T-helper 2 cell treated with Interferon-gamma antibody and Interleukin-4, amounts not matched to agents 100 ng/mL and 5 ng/mL, for 36 hours (primary cell): ENCODE measurements at regions not wholly inside any gene's neighbourhood (a gene's known extent, or its start where the extent isn't known, plus 50 kb on each side); places are given as distances from the start of the nearest gene placed in this dataset.

Source experiments
- intact Hi-C: fragments of 100-400 bp; cut with micrococcal nuclease; formaldehyde crosslinking; loops from one replicate; pipeline ENCODE4 v1.15.1; 2023

DNA sequence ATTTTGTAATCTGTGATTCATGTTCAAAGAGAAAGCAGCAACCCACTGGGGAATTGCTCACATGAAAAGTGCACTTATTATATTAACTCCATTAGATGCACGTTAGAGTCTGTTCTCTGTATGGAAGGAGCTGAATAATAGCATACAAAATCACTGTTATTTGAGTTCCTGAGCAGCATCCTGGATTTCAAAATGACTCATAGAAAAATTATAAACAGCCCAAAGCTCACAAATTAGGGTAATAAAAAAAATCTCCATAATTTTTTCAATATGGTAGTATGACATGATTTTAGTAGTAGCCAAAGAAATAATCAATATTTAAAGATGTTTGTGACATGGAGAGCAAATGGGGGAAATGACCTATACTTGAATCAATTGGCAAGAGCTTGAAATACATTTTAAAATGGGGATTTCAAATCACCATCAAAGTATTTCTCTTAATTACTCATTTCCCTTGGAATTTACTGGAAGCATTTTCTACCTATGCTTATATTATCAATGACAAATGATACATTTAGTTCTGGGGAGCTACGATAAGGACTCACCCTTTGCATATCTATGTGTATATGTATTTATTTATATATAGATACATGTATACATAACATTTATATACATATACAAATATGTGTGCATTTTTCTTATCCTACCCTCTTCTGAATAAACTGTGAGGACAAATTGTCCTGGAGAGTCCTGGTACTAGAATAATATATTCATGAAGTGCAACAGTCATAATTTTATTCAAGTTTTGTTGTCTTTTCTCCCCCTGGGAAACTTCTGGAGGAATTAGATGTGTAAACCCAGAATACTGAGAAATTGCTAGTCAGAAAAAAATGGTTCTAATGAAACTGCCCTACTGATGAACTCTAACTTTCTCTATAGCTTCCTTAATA lies 116.3 kb downstream of the RPL22L1 start:
- intact Hi-C loops = no loop called here

DNA sequence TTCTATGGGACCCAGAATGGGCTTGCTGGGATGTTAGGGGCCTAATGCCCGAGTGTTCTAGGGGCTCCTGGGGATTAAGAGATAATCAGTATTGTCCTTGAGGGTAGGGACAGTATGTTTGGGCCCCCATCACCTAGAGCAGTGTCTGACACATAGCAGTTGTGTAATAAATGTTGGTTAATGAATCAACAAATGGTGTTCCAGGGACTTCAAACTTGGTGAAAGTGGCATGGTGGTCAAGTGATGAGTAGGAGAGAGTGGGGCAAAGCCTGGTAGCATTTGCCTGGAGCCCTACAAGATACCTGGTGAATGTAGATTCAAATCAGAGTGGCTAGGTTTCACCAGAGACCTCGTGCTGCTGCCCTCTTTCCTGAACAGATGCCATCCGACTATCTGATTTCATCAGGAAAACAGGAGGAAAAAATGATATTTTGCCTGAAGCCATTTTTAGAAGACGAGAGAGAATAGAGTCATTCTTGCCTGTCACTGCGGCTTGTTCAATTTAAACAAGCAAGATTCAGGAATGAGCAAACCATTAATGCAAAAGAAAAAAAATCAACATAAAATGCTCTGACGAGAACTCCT lies 117.3 kb downstream of the RPL22L1 start:
- intact Hi-C loops = no loop called here

DNA sequence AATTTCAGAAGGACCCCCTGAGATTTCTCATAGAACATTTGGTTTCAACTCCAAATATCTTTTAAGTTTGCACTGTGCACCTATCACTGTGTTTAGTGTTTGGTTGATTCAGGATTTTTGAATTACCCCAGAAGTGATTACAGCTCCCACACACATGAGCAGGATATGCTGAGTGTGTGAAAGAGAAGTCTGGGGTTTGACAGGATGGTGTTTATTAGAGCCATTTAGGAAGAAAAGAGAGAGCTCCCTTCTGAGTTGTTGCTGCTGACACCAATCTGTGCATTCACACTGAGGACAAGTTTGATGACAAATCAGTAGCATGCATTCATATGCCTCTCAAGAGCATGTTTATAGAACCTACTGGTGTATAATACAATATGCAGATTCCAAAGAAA lies 118.1 kb downstream of the RPL22L1 start:
- intact Hi-C loops = no loop called here

DNA sequence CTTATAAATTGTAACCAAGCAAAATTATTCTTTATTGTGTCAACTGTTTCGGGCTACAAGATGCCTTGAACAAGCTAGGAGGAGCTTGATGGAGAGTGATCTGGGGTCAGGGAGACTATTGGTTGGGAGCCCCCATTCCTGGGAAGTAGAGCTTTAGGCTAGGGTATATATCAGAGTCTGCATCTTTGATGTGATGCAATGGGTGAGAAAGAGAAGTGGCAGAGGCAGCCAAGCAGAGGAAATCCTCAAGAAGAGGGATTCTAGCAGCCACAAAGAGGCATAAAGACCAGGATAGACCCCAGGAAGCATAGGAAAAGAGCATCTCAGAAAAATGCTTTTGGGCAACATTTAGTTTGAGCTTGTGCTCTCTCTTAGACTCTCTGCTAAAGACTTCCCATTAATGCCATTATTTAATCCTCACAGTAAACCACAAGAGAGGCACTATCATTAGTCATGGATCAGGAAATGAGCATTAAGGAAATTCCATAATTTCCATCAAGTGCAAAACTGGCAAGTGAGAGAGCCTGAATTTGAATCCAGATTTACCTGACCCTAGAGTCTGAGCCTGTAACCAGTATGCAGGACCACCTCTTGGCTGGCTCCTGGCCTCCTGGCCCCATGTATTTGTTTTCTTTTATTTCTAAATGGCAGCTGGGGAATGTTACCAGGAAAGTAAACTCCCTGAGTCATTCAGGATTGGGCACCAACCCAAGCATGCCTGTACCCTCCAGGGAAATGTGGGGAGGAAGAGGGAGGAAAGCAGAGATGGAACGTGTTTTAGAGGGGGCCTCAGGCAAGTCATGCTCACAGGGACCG lies 118.7 kb downstream of the RPL22L1 start:
- intact Hi-C loops = no loop called here

DNA sequence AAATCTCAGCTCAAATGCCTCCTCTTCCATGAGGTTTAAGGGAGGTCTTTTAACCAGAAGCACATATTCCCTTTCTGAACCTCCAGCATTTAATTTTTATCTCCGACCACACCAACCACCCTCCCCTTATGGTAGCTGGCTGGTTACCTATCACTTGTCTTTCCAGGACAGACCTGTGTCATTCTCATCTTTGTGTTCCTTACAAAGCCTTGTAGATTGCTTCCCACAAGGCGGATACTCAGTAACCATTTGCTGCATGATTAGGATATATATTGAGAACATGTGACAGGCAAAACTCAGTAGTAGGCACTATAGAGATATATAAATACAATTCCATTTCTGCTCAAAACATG lies 119.5 kb downstream of the RPL22L1 start:
- intact Hi-C loops = no loop called here

DNA sequence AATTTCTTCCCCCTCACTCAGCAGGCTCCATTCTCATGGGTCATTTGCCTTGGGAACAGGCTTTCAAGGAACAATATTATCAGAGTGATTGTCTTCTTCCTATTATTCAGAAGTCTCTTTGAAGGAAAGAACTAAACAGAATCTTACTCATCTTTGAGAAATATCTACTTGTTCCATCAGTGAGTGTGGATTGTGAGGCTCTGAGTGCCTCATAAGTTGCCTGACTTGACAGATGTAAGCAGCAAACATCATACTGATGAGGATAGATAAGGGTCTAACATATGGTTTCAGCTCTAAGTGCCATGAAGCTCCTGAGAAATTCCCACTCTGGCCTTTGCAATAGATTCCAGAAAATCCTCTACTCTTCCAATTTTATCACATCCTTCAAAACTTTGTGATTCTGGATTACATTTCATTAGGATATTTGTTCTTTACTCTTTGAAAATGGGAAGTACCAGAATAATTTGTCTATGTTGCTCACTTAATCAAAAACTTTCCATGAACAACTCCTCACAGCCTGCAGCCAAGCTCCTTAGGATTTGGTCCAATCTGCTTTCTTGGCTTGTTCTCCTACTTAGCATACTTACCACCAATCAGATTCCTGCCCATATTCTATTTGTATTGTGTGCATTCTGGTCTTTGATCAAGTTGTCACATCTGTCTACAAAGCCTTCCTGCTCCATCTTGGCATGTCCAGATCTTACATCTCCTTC lies 120.1 kb downstream of the RPL22L1 start:
- intact Hi-C loops = no loop called here

DNA sequence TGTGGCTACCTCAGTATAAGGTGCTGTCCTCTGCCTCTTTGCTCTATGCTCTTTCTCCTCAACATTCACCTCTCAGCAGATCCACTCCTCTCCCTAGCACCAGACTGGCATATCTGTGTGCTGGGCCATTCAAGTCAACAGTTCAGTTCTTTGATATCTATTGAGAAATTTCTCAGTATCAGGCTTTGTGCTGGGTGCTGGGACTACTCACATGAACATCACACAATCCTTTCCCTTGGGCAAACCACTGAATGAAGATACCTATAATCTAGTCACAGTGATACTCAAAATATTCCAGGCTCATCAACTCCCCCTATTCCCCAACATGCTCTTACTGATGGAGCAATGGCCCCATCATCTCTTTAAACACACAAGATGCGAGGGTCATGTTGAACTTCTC lies 120.8 kb downstream of the RPL22L1 start:
- intact Hi-C loops = no loop called here

DNA sequence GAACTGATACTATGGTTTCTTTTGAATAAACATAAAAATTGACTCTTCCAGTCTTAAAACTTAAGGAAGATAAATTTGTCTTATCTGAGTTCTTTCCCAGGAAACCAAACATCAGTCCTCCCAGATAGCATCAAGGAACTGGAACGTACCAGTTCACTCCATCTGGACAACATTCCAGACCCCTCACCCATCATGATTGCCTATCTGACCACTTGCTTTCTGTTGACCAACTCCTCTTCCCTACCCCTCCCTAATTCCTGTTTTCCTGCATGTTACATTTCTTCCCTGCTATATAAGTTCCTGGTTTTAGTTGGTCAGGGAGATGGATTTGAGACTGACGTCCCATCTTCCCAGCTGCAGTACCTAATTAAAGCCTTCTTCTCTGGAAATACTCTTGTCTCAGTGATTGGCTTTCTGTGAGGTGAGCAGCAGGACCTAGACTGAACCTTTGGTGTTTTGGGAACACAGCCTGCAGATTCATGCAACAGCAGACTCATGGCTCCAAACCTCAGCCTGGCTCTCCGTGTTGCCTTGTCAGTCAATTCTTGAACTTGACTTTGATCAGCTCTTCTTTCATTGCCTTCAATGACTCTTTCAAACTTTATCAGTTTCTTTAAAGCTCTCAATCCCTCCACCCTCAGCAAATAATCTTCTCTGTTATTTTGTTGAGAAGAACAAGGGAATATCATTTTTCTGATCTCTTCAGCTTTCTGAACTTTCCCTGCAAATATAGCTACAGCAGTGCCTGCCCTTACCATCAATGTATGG lies 123.6 kb downstream of the RPL22L1 start:
- intact Hi-C loops = no loop called here

DNA sequence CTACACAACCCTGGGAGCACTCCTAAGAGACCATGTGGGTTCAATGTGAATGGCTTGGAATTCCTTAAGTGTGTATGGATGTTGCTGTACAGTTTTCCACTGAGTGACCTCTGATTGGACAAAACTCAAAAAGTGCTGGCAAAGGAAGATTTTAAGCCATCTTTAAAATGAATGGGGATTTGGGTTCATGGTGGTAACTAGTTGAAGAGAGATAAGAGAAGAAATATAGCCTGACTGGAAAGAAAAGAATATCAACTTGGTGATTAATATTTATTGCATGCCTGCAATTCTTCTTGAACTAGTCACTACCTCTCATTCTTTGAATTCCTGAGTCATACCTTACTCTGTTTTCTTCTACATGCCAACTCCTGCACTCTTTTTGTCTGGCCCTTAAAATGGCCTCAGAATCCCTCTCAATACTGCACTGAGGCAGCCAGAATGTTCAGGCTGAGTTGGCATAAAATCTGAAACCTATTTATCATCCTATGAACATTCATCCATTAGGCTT lies 124.7 kb downstream of the RPL22L1 start:
- intact Hi-C loops = no loop called here

DNA sequence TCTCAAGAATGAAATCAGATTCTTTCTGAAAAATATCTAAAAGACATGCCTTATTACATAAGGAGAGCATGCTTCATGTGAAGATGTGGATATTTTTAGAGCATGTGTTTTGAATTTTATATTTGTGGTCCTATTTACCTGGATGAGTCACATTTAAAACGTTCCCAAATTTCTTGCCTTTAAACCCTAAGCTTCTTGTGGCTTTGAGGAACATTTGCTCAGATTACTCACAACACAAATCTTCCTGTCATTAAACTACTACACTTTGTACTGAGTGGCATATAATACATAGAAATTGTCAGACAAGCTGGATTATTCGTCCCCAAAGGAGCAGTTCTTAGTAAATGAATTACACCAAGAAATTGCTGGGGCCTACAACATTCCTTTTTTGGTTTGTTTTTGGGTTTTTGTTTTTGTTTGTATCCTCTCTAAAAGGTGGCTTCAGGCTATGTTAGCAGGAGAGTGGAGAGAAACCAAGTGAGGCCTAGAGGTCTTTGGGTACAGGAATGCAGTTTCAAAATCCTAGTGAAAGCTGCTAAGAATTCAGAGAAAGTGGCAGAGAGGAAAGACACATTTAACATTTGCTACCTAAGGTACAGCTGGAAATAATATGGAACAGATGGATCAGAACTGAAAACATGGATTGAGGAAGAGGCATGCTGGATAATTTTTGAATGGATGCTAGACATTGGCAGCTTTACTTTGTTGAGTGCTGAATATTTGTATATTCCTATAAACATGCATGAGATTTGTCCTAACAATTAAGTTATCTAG lies 128.1 kb downstream of the RPL22L1 start:
- intact Hi-C loops = no loop called here

DNA sequence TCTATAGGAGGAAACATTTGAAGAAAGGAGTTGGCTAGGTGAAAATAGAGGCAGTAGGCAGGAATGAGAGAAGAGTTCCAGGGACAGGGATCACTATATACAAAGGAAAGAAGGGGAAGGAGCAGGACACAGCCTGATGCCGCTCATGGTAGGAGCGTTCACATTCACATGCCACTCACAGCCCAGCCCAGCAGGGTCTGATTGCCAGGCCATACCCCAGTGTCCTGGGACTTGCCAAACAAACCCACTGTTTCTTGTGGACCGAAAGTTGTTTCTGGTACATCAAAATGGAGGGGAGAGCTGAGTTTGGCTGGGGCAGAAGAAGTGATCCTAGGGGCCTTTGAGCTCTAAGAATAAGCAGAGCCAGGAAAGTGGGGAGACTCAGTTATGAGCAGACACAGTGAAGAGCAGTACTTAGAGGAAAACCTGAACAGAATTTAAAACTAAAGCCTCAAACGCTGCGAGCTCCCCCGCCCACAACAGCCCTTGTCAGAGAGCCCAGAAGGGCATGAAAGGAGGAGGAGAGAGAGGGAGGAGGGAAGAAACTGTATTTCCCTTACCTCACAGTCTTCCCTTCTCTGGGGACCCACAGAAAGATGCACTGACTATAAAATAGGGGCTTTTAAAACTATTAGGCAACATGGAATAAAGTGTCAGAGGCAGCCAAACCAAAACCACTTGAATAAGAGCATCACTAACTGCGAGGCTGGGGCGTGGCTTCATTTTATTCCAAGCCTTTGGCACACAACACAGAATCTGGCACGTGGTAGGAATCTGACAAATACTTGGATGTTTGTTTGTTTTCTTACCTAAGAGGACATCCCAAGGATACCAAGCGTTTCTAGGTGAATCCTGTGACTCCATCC lies 129.0 kb downstream of the RPL22L1 start:
- intact Hi-C loops = no loop called here

DNA sequence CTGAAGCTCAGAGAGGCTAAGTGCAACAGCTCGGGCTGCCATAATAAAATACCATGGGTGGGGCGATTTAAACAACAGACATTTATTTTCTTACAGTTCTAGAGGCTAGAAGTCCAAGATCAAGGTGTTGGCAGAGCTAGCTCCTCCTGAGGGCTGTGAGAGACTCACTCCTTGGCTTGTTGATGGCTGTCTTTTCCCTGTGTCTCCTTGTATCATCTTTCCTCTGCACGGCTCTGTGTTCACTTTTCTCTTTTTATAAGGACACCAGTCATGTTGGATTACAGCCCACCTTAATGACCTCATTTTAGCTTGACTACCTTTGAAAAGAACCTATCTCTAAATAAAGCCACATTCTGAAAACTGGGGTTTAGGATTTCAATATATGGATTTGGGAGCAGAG lies 129.7 kb downstream of the RPL22L1 start:
- intact Hi-C loops = no loop called here

DNA sequence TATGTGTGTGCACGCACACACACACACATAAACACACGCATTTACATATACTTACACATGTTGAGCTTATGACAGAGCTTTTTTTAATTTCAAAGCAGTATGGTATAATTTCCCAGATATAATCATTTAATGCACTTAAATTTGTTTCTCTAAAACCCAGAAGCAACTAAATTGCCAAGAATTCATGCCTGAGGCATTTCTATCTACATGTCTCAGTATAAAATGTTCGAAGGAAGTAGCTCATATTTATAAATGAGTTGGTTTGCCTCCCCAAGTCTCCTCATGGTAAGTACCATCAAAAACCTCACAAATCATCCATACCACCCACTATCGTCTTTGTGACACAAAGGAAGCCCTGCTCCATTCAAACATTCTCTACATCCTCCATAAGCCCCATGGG lies 130.6 kb downstream of the RPL22L1 start:
- intact Hi-C loops = no loop called here

DNA sequence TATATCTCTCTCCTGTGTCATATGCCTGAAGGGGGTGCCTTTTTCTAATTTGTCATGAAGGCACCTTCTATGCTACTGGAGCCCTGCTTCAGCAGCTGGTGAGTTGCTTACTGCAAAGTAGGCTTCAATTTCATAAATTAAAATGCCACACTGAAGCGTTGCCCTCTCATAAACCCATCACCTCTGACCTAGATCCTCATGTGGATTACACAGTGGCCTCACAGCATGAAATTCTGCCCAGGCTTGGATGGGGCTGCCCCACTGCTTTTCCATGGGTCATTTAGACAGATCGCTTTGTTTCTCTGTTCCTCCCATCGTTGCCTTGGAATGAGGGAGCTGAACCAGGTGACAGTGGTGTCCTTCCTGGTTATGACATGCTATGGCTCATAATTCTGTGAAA lies 131.2 kb downstream of the RPL22L1 start:
- intact Hi-C loops = no loop called here

DNA sequence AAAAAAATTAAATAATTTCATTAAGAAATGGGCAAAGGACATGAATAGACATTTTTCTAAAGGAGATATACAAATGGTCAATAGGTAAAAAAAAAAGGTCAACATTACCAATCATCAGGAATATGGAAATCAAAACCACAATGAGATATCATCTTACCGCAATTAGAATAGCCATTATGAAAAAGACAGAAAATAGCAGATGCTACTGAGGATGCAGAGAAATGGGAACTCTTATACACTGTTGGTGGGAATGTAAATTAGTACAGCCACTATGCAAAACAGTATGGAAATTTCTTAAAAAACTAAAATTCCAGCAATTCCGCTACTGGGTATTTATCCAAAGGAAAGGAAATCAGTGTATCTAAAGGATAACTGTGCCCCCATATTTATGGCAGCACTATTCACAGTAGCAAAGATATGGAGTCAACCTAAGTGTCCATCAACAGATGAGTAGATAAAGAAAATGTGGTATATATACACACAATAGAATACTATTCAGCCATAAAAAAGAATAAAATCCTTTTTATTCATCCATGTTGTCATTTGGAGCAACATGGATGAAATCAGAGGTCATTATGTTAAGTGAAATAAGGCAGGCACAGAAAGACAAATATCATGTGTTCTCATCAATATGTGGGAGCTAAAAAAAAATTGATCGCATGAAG lies 132.4 kb downstream of the RPL22L1 start:
- intact Hi-C loops = no loop called here

DNA sequence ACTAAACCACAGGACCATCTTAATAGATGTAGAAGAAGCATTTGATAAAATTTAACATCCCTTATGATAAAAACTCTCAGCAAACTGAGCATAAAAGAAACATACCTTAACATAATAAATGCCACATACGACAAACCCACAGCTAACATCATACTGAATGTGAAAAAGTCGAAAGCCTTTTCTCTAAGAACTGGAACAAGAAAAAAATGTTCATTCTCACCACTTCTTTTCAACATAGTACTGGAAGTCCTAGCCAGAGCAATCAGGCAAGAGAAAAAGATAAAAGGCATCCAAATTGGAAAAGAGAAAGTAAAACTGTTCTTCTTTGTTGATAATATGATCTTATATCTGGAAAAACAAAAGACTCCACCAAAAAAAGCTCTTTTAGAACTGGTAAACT lies 134.2 kb downstream of the RPL22L1 start:
- intact Hi-C loops = no loop called here

DNA sequence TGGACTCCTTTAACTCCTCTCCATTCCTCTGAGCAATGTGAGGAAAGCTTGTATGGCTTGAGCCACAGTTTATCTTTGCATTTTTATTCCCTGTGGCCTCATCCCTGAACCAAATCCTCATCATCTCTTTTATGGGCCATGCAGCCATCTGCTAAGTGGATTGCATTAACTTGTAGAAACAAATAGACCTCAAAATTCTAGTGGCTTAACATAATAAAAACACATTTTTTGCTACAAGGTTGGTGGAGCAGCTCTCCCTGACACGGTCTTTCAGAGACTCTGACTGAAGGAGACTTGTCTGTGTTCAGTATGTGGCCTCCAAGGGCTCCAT lies 135.3 kb downstream of the RPL22L1 start:
- intact Hi-C loops = no loop called here

DNA sequence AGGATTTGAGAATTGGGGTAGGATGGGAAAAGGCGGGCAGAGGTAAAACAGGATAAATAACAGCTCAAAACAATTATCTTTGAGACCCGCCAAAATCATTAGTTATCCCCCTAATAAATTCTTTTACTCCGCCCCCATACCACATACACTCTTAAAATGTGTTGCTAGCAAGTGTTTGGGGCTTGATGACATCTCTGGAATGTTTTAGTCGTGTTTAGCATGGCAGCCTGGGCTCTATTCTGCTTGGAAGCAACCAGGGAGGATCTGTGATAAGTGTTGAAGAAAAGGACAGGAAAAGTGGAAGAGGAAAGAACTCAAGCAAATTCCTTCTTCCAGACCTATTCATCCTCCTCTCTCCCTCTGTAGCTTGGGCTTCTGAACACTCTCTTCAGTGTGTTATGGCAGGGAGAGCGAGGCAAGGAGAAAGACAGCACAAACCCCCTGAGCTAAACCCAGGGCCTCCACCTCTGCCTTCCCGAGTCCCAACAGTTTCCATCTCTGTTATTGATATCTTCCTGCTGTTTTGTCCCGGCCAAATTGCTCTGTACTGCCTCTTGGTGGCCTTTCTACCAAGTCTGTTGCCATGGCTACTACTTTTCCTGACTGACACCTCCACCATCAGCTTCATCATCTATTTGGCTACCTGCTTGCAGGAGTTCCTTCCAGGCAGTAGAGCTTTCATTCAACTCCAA lies 135.8 kb downstream of the RPL22L1 start:
- intact Hi-C loops = no loop called here
